GM19438 (cell line): ENCODE measurements at regions not wholly inside any gene's neighbourhood (a gene's known extent, or its start where the extent isn't known, plus 50 kb on each side); places are given as distances from the start of the nearest gene placed in this dataset.
"Not testable (repeated sequence)": the region's sequence is repeated elsewhere in the genome, so short reads cannot be mapped to it uniquely, and the experiment has no call there.

Source experiments
- ATAC-seq: cut with Tn5 transposase; IDR thresholded peaks from one replicate; pipeline ENCODE4 v1.9.1; 2021; ENCODE audit warnings: low read depth; ENCODE audit not compliant: unreplicated experiment

DNA sequence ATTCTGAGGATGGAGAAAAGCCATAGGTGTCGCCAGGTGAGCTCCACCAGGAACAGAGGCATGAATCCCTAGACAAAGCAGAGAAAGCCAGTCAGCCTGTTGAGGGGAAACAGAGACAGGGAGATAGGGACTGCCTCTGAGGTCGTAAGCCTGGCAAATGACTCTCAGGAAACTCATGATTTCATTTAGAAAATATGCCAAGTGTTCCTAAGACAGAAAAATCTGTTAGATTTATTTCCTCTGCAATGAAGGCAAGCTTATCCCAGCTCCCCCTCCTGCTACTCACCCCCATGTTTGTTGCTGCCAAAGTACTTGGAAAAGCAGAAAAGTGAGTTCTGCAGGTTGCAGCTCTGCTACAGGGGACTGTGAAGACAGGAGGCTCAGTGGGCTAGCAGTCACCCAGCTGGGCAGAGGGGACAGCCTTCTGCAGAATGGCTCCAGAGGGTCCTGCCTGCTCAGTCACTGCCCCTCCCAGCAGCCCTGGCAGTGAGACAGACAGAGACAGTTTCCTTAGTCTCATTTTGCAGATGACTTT, 184.3 kb downstream of the ADRA2A start:
- ATAC-seq, result no peak

DNA sequence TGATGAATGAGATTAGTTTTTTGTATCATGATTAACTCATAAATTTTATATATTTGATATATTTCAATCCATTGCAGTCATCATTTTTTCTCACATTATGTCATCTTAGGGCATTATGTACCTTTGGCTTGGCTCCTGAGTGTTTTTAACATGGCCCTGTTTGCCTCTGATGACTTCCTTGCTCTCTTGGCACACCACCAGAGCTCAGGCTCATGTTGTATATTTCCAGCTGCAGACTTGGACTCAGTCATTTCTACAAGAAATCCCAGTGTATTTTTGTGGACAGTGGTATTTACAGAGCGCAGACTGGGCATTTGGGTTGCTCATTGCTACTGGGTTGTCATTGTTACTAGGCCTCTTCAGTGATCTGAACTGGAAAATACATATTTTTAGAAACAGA, 188.5 kb downstream of the ADRA2A start:
- no peak for ATAC-seq

- no peak for ATAC-seq
Measured at GRCh38 chr10:111266165-111266564, 189.3 kb downstream of the ADRA2A start.

DNA sequence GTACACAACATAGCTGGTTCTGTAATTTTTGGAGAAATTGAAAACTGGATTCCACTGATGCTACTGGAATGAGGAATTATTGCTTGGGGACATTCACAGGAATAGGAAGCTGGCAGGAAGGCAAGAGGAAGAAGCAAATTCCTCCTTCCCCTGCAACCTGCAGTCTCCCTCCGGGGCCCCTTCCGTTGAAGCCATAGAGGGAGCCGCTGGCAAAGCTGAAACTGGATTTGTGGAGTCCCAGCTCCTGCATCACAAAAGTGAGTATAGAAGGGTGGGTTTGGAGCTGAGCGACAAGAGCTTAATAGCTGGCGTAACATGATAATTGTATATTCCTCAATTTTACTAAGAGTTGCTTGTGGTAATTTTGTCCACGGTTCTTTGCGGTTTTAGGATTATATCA, 190.8 kb downstream of the ADRA2A start:
- ATAC-seq, result no peak

GRCh38 chr10:111273235-111273634, 196.4 kb downstream of the ADRA2A start:
- ATAC-seq, result no peak

GRCh38 chr10:111273635-111274034, 196.8 kb downstream of the ADRA2A start:
- no peak for ATAC-seq

DNA sequence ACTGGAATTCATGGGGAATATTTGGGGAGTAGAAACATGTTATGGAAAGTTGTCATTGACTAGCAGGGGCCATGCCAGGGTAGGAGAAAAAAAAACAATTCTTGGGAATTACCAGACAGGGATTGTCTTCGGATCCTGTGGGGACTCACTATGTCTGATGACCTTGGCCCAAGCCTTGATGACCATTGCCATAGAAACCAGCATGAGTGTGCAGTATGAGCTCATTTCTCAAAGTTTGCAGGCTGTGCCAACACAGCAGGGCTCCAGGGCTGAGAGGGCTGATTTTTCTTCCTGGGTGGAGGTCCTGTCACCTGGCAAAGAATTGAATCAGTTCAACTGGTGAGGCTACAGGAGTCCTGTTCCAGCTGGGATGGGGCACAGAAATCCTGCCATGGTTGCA, 198.3 kb downstream of the ADRA2A start:
- ATAC-seq, result no peak

DNA sequence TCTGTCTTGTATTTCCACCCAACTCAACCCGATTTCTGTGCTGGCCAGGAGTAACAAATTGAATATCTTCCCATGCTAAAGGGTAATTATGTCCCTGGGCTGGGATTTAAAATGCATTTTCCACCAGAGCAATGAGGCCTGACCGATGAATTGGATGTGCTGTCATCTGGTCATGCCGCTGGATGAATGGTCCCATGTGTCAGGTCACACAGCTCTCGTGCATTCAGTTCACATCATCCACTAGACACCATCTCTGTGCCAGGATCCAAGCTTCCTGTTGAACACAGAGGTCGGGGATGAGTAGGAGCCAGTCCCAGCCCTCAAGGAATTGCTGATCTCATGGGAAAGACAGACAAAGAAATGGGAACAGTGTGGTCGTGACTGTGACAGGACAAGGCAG, 200.8 kb downstream of the ADRA2A start:
- ATAC-seq, result no peak

DNA sequence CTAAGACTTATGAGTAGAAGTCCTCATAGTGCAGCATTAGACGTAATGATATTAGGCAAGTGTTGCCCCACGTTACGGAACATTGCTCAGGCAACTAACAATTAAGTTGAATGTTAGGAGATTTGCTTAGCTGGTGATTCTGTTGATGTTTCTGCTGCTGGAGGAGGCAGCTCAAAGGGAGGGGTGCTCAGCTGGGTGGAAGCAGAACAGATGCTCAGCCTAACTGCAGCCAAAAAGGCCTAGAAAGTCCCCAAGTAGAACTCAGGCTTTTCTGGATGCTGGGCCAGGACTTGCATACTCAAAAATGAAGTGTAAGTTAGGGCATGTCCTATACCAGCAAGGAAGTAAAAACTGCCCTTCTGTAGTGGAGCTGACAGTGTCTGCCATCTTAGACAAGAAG, 201.4 kb downstream of the ADRA2A start:
- ATAC-seq, result no peak

DNA sequence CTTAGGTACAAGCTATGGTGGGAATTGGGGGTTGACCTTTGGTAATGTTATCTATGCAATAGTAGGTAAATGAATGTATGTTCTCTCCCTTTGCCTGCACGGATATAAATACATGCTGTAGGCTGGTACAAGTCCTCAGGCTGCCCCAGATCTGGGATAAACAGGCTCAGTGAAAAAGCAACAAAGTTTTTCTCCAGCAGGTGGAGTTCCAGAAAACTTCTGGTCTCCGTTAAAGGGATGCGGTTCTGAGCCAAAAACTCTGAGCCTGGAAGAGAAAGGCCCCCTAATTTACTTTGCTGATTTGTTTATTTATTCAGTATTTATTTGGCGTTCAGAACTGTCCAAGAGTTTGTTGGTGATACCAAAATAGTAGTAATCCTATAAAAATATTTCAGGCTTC, 204.7 kb downstream of the ADRA2A start:
- no peak for ATAC-seq

- no peak for ATAC-seq
Measured at GRCh38 chr10:111289461-111289860, 212.6 kb downstream of the ADRA2A start.

DNA sequence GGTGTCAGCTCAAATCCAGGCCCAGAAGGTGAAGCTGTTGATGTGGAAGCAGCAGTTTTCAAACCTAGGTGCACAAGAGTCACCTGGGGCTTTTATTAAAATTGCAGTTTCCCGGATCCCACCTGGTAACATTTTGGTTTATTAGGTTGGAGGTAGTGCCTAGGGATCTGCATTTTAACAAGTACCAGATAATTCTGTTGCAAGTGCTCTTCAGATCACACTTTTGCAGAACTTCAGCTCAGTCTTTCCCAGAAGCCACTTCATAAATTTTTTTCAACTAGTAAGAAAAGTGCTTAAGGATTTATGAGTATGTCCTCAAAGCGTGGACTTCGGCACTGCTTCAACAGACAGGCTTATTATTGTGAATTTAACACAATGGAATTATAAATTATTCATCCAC, 213.8 kb downstream of the ADRA2A start:
- ATAC-seq, result no peak

GRCh38 chr10:111295788-111296187, 219.0 kb downstream of the ADRA2A start:
- ATAC-seq, result no peak

DNA sequence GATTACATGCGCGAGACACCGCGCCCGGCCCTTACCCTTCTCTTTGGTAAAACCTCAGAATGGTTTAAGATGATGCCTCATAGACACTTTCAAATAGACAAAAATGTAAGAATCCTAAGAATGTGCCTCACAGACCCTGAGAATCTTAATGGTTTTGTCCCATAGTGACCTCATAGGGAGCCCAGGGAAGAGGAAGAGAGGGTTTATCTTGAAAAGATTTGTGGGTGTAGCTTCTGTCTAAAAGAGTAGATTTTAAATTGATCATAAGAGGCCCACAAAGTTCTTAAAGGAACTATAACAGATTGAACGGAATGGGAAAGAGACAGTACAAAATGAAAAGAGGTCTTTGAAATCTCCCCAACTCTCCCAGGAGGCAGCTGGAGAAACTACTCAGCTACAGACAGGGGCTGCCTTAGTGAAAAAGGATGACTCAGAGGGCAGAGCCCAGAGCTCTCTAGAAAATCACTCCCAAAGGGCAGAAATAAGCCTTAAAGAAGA, 220.6 kb downstream of the ADRA2A start:
- no peak for ATAC-seq

DNA sequence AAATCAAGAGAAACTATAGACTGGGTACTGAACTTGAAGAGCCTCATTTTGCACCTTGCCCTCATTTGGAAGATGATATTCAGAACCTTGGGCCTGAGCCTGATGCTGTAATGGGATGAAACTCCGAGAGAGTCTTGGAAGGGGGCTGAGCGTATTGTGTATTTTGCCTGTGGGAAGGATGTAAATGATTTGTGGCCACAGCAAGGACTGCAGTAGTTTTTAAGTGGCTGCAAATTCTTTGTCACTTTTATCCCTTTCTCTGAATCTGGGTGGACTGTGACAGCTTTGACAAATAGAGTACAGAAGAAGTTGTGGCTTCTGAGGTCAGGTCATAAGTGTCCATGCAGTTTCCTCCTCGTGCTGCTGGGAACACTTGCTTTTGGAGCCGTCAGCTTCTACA, 221.2 kb downstream of the ADRA2A start:
- no peak for ATAC-seq

DNA sequence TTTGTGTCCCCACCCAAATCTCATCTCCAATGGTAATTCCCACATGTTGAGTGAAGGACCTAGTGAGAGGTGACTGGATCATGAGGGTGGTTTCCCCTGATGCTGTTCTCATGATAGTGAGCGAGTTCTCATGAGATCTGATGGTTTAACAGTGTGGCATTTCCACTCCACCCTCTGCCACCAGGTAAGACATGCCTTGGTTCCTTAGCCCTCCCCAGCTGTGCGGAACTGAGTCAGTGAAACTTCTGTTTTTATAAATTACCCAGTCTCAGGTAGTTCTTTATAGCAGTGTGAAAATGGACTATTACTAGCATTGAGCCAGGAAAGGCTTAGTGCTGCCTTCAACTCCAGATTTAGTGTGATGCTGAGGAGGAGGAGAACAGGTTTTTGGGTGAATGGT, 222.2 kb downstream of the ADRA2A start:
- ATAC-seq, result no peak

DNA sequence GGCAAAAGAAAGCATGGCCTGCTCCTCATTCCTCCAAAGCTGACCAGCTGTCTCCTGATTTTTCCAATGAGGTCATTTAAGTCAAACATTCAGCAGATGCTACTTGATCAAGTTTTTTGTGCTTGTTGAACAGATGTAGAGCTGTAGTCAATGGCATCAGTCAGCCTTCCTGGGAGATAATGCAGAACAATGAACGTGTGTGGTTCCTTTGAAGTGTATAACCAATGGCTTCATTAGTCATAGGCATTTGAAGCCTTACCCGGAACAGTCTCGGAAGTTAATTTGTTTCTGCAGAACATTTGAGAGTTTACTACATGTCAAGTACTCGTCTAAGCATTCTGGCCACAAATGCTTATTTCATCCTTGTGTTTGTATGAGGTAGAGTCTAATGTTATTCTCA, 227.1 kb downstream of the ADRA2A start:
- ATAC-seq, result no peak

GRCh38 chr10:111316722-111317212, 239.9 kb downstream of the ADRA2A start:
- ATAC-seq, result no peak

DNA sequence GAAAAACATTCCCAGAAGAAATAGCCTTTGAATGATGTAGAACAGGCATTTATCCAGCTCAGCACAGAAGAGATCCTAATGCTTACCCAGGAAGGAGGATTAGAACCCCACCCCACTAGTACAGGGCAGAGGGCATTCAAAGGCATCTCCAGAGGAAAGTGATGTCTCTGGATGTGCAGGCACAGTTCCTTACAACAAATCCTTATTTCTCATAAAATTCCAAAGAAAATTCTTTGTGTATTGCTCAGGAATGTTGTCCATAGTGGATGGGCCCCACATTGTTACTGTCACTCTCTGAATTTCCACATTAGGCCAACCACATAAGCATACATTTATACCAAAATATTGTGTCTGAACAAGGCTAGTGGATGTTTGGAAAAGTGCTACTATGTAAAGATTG, 243.0 kb downstream of the ADRA2A start:
- no peak for ATAC-seq

DNA sequence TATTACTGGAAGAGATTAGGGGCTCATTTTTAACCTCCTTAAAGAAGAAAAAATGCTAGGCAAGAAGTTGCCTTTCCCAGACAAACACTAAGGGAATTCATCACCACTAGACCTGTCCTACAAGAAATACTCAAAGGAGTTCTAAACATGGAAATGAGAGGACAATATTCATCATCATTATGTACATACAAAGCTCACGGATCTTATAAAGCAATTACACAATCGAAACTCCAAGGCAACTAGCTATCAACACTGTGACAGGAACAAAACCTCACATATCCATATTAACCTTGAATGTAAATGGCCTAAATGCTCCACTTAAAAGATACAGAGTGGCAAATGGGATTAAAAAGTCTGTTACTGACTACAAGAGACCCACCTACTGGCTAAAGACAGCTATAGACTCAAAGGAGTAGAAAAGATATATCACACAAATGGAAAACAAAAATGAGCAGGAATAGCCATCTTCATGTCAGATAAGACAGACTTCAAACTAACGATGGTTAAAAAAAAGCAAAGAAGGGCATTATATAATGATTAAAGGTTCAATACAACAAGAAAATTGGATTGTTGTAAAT, 246.6 kb downstream of the ADRA2A start:
- ATAC-seq, result no peak

- ATAC-seq, result not testable (repeated sequence)
Measured at GRCh38 chr10:111332174-111332573, 255.3 kb downstream of the ADRA2A start.

DNA sequence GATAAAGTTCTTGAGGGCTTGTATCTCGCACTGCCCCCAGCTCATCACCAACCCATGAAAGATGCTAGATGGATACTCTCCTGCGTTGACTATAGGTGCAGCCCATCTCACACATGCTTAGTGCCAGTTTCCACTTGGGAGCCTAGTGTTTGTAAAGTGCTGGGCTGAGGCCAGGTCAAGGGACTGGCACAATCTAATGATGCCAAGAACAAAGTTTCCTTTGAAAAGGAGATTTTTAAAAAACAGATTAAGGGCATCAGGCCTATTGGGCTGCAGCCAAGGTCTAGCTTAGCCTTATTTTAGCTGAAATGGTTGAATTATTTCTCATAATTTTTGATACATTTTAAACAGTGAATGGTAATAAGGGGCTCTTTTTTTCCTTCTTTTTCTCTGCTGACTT, 259.0 kb downstream of the ADRA2A start:
- ATAC-seq, result no peak

- ATAC-seq, result no peak
Measured at GRCh38 chr10:111338035-111338434, 261.2 kb downstream of the ADRA2A start.
